Ascending aorta (tissue), 2 donors: ENCODE measurements at regions not wholly inside any gene's neighbourhood (a gene's known extent, or its start where the extent isn't known, plus 50 kb on each side); places are given as distances from the start of the nearest gene placed in this dataset.

Experiments
- DNase-seq, 2 donors: peaks; one replicate each; pipeline ENCODE4 v3.0.0-alpha.2; 2019; ENCODE audit warnings: low spot score in 2 of 2
- H3K27ac ChIP-seq, 2 donors: fragments of 200-600 bp; sonication (generic); one replicate each; pipeline ENCODE4 v1.5.1; 2016 to 2017; ENCODE audit warnings: mild to moderate bottlenecking in 1 of 2
- H3K27me3 ChIP-seq: fragments of 200-600 bp; sonication (generic); one replicate; pipeline ENCODE4 v1.5.1; 2017
- H3K36me3 ChIP-seq, 2 donors: fragments of 200-600 bp; sonication (generic); one replicate each; pipeline ENCODE4 v1.5.1; 2016
- H3K4me1 ChIP-seq, 2 donors: fragments of 200-600 bp; sonication (generic); one replicate each; pipeline ENCODE4 v1.5.1; 2016 to 2017; ENCODE audit warnings: mild to moderate bottlenecking in 1 of 2
- H3K4me3 ChIP-seq, 2 donors: fragments of 200-600 bp; sonication (generic); one replicate each; pipeline ENCODE4 v1.5.1; 2016 to 2017; ENCODE audit warnings: mild to moderate bottlenecking in 1 of 2
- H3K9me3 ChIP-seq, 2 donors: fragments of 200-600 bp; sonication (generic); one replicate each; pipeline ENCODE4 v1.5.1; 2016
- CTCF ChIP-seq, 3 experiments: fragments of 200-600 bp in 2 of 3; fragments of 450-650 bp in 1 of 3; sonication (generic) in 2 of 3; IDR thresholded peaks; one replicate each; pipeline ENCODE4 v1.5.1; 2016 to 2019; ENCODE audit warnings: antibody characterized with exemption in 3 of 3, mild to moderate bottlenecking in 1 of 3, moderate library complexity in 1 of 3
- intact Hi-C: fragments of 100-400 bp; cut with DNase I; formaldehyde crosslinking; loops from one replicate; pipeline ENCODE4 v1.15.1; 2023

DNA sequence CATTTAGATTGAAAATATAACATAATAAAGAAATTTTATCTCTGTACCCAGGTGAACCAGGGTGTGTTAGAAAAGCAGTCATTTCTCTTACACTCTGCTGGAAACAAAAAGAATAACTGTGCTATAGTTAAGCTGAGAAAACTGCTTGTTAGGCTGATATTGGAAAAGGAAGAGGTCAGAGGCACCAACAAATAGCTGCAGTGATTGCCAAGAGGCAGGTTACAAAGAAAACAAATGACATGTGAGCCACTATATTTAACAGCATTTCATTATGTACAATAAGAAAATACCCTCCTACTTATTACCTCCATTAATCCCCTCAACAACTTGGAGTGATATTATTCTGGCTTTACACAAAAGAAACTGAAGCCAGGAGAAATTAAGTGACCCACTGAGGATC, 607.9 kb upstream of the TLE4 start:
- DNase-seq, result no peak
- peaks cover 0 to 3% of the 10 kb centered on the region in 2 donors for H3K9me3 ChIP-seq
- no peaks in the 10 kb centered on the region for H3K27me3 ChIP-seq
- intact Hi-C loops, result no loop called here
- TF ChIP-seq CTCF (IDR thresholded peaks at IDR 0.05), result no peak
- H3K4me1 ChIP-seq, result no peaks in the 10 kb centered on the region
- no peak overlapping the region for H3K4me3 ChIP-seq
- H3K27ac ChIP-seq, result no peak overlapping the region
- no peaks in the 10 kb centered on the region for H3K36me3 ChIP-seq

GRCh38 chr9:78967596-78968217, 604.1 kb upstream of the TLE4 start:
- intact Hi-C loops, result no loop called here
- H3K36me3 ChIP-seq, result no peaks in the 10 kb centered on the region
- no peak for TF ChIP-seq CTCF (IDR thresholded peaks at IDR 0.05)

GRCh38 chr9:78970375-78970774, 601.4 kb upstream of the TLE4 start:
- Histone ChIP-seq H3K27me3 (no peaks in the 10 kb centered on the region), H3K4me3 (no peak overlapping the region), H3K36me3 (no peaks in the 10 kb centered on the region), H3K4me1 (no peaks in the 10 kb centered on the region), H3K9me3 (no peaks in the 10 kb centered on the region), H3K27ac (no peak overlapping the region)
- DNase-seq, result no peak
- intact Hi-C loops, result no loop called here
- TF ChIP-seq CTCF (IDR thresholded peaks at IDR 0.05), result no peak

More at GRCh38 chr9:78967596-78968217, 604.1 kb upstream of the TLE4 start:
- H3K9me3 ChIP-seq, result no peaks in the 10 kb centered on the region
- no peaks in the 10 kb centered on the region for H3K4me1 ChIP-seq
- H3K4me3 ChIP-seq, result no peak overlapping the region
- no peaks in the 10 kb centered on the region for H3K27me3 ChIP-seq
- no peak for DNase-seq
- no peak overlapping the region for H3K27ac ChIP-seq

DNA sequence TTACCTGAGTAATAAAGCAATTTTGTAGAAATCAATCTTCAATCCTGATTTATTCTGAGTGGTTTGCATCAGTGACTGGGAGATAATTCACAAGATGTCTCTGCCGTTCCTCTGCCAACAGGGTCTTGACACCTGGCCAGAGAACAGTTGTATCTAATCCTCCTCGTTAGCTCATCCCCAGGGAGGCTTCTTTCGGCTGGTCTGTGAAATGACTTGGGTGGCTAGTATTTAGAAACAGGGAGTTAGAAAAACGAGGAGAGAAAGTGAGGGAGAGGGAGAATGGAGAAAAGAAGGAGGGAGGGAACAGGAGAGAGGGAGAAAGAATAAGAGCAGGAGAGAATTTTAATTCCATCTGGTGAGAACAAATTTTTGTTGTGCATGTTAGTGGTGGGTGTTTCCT, 600.2 kb upstream of the TLE4 start:
- no peaks in the 10 kb centered on the region for H3K36me3 ChIP-seq
- no peaks in the 10 kb centered on the region for H3K4me1 ChIP-seq
- no peak overlapping the region for H3K27ac ChIP-seq
- intact Hi-C loops, result no loop called here
- H3K27me3 ChIP-seq, result no peaks in the 10 kb centered on the region
- no peak for TF ChIP-seq CTCF (IDR thresholded peaks at IDR 0.05)
- H3K9me3 ChIP-seq, result no peaks in the 10 kb centered on the region
- no peak overlapping the region for H3K4me3 ChIP-seq
- DNase-seq, result no peak

- no peaks in the 10 kb centered on the region for H3K36me3 ChIP-seq
- no peak overlapping the region for H3K27ac ChIP-seq
- no peaks in the 10 kb centered on the region for H3K9me3 ChIP-seq
- no peaks in the 10 kb centered on the region for H3K27me3 ChIP-seq
- TF ChIP-seq CTCF (IDR thresholded peaks at IDR 0.05), result no peak
- no peak overlapping the region for H3K4me3 ChIP-seq
- no peaks in the 10 kb centered on the region for H3K4me1 ChIP-seq
- intact Hi-C loops, result no loop called here
- no peak for DNase-seq
These were observed 599.3 kb upstream of the TLE4 start for GRCh38 chr9:78972303-78972999.
